Panc1 (cell line): ENCODE measurements at regions not wholly inside any gene's neighbourhood (a gene's known extent, or its start where the extent isn't known, plus 50 kb on each side); places are given as distances from the start of the nearest gene placed in this dataset.

Source experiments
- ATAC-seq: fragments of 200-7000 bp; cut with Tn5 transposase; 2 replicates; pipeline ENCODE4 v1.9.1; 2020; ENCODE audit warnings: mild to moderate bottlenecking, moderate library complexity
- BruUV-seq: library from RNA; stranded (reverse); fragments of 400-500 nt; replicated peaks from 2 replicates; lab custom pipeline; 2021; lab: Mats Ljungman, UMichigan
- CTCF ChIA-PET: fragments of 300-600 bp; sonication (Branson Sonifier 250); formaldehyde crosslinking; loops from one replicate; lab custom pipeline; 2022; ENCODE audit warnings: antibody characterized with exemption; lab: Charles Lee
- POLR2A ChIA-PET: fragments of 300-600 bp; sonication (Branson Sonifier 250); formaldehyde crosslinking; loops from one replicate; lab custom pipeline; 2022; ENCODE audit warnings: antibody characterized with exemption; lab: Charles Lee
- DNase-seq: peaks from one replicate; pipeline ENCODE4 v3.0.0-alpha.2; 2010; ENCODE audit warnings: low read depth, low spot score
- H3K27ac ChIP-seq: 2 replicates; pipeline ENCODE4 v1.5.1; 2011; ENCODE audit warnings: mild to moderate bottlenecking, low read length, inconsistent platforms
- H3K27me3 ChIP-seq: fragments of 200-500 bp; sonication (Bioruptor generic); 2 replicates; pipeline ENCODE4 v1.6.0; 2014; ENCODE audit warnings: low read length, inconsistent platforms; ENCODE audit not compliant: control insufficient read depth, insufficient read depth
- H3K36me3 ChIP-seq: fragments of 200-500 bp; sonication (Bioruptor generic); 2 replicates; pipeline ENCODE4 v1.5.1; 2014; ENCODE audit warnings: inconsistent platforms, mild to moderate bottlenecking, low read length, moderate library complexity; ENCODE audit not compliant: control insufficient read depth, insufficient read depth
- H3K4me1 ChIP-seq: 2 replicates; pipeline ENCODE4 v1.5.1; 2011; ENCODE audit warnings: inconsistent platforms, mild to moderate bottlenecking, low read length, moderate library complexity; ENCODE audit not compliant: control insufficient read depth, insufficient read depth
- H3K4me3 ChIP-seq, 2 experiments: 2 replicates each; pipeline ENCODE4 v1.5.1; 2011 to 2012; ENCODE audit warnings: low read depth in 2 of 2, low read length in 2 of 2, mild to moderate bottlenecking in 2 of 2, inconsistent platforms in 1 of 2, moderate library complexity in 1 of 2
- H3K9me3 ChIP-seq: fragments of 200-500 bp; sonication (Bioruptor generic); 2 replicates; pipeline ENCODE4 v1.5.1; 2014; ENCODE audit warnings: low read depth, mild to moderate bottlenecking, inconsistent platforms, low read length, moderate library complexity; ENCODE audit not compliant: control insufficient read depth, insufficient read depth
- POLR2AphosphoS5 ChIP-seq: IDR thresholded peaks from 2 replicates; pipeline ENCODE4 v1.6.1; 2012; ENCODE audit warnings: mild to moderate bottlenecking, low read depth, low read length, moderate library complexity
- SIN3A ChIP-seq: IDR thresholded peaks from 2 replicates; pipeline ENCODE4 v1.6.1; 2012; ENCODE audit warnings: low read depth, mild to moderate bottlenecking, low read length, moderate library complexity, borderline replicate concordance; ENCODE audit not compliant: insufficient read depth
- TCF7L2 ChIP-seq: IDR thresholded peaks from 2 replicates; pipeline ENCODE4 v1.6.1; 2011; ENCODE audit warnings: mild to moderate bottlenecking, low read depth, low read length, inconsistent platforms
- in situ Hi-C: cut with HindIII; loops from 2 replicates; pipeline ENCODE4 v1.10.0; 2016; ENCODE audit warnings: low sequenced_read_pairs, low pct_unique_long_range_greater_than_20kb
- intact Hi-C: fragments of 100-400 bp; cut with micrococcal nuclease; formaldehyde crosslinking; loops from one replicate; pipeline ENCODE4 v1.10.0; 2022; ENCODE audit not compliant: unreplicated experiment
- TF ChIP-seq, protein P1 (sequence below), 2 experiments: IDR thresholded peaks; 2 replicates each; pipeline ENCODE4 v1.6.1; 2011 to 2012; ENCODE audit warnings: low read depth in 2 of 2, control low read depth in 1 of 2, low read length in 1 of 2, mild to moderate bottlenecking in 1 of 2, moderate library complexity in 1 of 2; ENCODE audit not compliant: insufficient read depth in 1 of 2
- TF ChIP-seq, protein P2 (sequence below): fragments of 450-650 bp; IDR thresholded peaks from 2 replicates; pipeline ENCODE4 v1.5.1; 2017; ENCODE audit warnings: mild to moderate bottlenecking

GRCh38 chr2:239747274-239747673 lies 277.9 kb downstream of the NDUFA10 start:
- ChIA-PET CTCF (no interaction called here), POLR2A (no interaction called here)
- Histone ChIP-seq H3K9me3 (no peaks in the 10 kb centered on the region), H3K27me3 (no peaks in the 10 kb centered on the region; the same call in 1 of the 2 replicates), H3K4me1 (no peaks in the 10 kb centered on the region), H3K27ac (no peak overlapping the region), H3K36me3 (no peaks in the 10 kb centered on the region), H3K4me3 (no peak overlapping the region)
- intact Hi-C loops = no loop called here
- no peak for DNase-seq
- no peak for ATAC-seq
- TF ChIP-seq, protein P1, sequence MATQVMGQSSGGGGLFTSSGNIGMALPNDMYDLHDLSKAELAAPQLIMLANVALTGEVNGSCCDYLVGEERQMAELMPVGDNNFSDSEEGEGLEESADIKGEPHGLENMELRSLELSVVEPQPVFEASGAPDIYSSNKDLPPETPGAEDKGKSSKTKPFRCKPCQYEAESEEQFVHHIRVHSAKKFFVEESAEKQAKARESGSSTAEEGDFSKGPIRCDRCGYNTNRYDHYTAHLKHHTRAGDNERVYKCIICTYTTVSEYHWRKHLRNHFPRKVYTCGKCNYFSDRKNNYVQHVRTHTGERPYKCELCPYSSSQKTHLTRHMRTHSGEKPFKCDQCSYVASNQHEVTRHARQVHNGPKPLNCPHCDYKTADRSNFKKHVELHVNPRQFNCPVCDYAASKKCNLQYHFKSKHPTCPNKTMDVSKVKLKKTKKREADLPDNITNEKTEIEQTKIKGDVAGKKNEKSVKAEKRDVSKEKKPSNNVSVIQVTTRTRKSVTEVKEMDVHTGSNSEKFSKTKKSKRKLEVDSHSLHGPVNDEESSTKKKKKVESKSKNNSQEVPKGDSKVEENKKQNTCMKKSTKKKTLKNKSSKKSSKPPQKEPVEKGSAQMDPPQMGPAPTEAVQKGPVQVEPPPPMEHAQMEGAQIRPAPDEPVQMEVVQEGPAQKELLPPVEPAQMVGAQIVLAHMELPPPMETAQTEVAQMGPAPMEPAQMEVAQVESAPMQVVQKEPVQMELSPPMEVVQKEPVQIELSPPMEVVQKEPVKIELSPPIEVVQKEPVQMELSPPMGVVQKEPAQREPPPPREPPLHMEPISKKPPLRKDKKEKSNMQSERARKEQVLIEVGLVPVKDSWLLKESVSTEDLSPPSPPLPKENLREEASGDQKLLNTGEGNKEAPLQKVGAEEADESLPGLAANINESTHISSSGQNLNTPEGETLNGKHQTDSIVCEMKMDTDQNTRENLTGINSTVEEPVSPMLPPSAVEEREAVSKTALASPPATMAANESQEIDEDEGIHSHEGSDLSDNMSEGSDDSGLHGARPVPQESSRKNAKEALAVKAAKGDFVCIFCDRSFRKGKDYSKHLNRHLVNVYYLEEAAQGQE (IDR thresholded peaks at IDR 0.05; ENCODE audit: insufficient read depth in 1 of 2, low read depth in 2 of 2, low read length in 1 of 2) = no peak
- TF ChIP-seq POLR2AphosphoS5 (no peak), SIN3A (no peak), TCF7L2 (no peak)
- TF ChIP-seq, protein P2, sequence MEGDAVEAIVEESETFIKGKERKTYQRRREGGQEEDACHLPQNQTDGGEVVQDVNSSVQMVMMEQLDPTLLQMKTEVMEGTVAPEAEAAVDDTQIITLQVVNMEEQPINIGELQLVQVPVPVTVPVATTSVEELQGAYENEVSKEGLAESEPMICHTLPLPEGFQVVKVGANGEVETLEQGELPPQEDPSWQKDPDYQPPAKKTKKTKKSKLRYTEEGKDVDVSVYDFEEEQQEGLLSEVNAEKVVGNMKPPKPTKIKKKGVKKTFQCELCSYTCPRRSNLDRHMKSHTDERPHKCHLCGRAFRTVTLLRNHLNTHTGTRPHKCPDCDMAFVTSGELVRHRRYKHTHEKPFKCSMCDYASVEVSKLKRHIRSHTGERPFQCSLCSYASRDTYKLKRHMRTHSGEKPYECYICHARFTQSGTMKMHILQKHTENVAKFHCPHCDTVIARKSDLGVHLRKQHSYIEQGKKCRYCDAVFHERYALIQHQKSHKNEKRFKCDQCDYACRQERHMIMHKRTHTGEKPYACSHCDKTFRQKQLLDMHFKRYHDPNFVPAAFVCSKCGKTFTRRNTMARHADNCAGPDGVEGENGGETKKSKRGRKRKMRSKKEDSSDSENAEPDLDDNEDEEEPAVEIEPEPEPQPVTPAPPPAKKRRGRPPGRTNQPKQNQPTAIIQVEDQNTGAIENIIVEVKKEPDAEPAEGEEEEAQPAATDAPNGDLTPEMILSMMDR = no peak
- BruUV-seq = no TSS peak
- in situ Hi-C loops = no loop called here

DNA sequence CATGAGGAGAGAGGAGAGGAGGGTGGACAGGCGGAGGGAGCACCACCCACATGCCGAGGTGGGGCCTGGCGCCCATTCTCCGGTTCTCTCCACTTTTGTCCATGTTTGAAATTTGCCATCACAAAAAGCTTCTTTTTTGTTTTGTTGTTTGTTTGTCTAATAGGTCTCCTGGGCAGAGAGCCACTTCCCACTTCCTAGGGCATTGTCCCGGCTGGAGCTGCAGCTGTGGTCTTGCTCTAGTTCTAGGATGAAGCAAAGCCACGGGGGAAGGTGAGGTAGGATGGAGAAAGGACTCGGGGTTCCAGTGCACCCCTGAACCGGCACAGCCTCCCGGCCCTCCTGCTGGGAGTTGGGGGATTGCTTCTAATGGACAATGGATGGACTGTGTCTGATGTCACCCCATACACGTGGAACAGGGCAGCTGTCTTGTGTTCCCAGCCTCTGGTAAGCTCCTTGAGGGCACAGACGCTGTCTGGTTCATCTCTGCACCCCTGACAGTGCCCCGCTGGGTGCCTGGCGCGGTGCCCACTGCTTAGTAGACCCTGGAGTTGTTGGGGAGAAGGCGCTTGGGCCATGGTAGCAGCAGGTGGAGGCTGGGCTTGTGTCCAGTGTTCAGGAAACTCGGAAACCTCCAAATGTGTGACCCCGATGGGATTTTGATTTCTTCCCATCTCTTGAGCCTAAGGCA lies 278.4 kb downstream of the NDUFA10 start:
- CTCF ChIA-PET = no interaction called here
- ATAC-seq (no peak), DNase-seq (no peak)
- H3K4me1 ChIP-seq = no peaks in the 10 kb centered on the region
- no peak overlapping the region for H3K4me3 ChIP-seq
- POLR2A ChIA-PET = interaction anchor here (0.6 kb wide), 1 partner anchor 209 kb away, joined by 3 read pairs; no protein-coding TSS in a partner anchor
- no peak overlapping the region for H3K27ac ChIP-seq
- H3K36me3 ChIP-seq = no peaks in the 10 kb centered on the region
- no TSS peak for BruUV-seq
- in situ Hi-C loops = no loop called here
- intact Hi-C loops = no loop called here
- H3K9me3 ChIP-seq = no peaks in the 10 kb centered on the region
- TF ChIP-seq, protein P1 (IDR thresholded peaks at IDR 0.05; ENCODE audit: insufficient read depth in 1 of 2, low read depth in 2 of 2, low read length in 1 of 2) = no peak
- no peak for TF ChIP-seq TCF7L2
- no peak for TF ChIP-seq POLR2AphosphoS5
- no peaks in the 10 kb centered on the region; the same call in 1 of the 2 replicates for H3K27me3 ChIP-seq
